Neural progenitor cell (in vitro differentiated cells): ENCODE measurements at regions not wholly inside any gene's neighbourhood (a gene's known extent, or its start where the extent isn't known, plus 50 kb on each side); places are given as distances from the start of the nearest gene placed in this dataset.

Experiments
- DNase-seq: peaks from one replicate; pipeline ENCODE4 v3.0.0-alpha.2; 2016; ENCODE audit warnings: low spot score
- H2AFZ ChIP-seq: fragments of 200-600 bp; sonication (generic); replicated peaks from 2 replicates; pipeline ENCODE4 v1.6.1; 2016; ENCODE audit warnings: antibody characterized with exemption
- H3F3A ChIP-seq: fragments of 200-600 bp; sonication (generic); 2 replicates; pipeline ENCODE4 v1.6.1; 2016; ENCODE audit warnings: antibody characterized with exemption, low read depth
- H3K27ac ChIP-seq: fragments of 200-600 bp; sonication (generic); 2 replicates; pipeline ENCODE4 v1.5.1; 2016; ENCODE audit warnings: mild to moderate bottlenecking
- H3K27me3 ChIP-seq: fragments of 200-600 bp; sonication (generic); 2 replicates; pipeline ENCODE4 v1.6.1; 2016; ENCODE audit warnings: mild to moderate bottlenecking, moderate library complexity
- H3K36me3 ChIP-seq: fragments of 200-600 bp; sonication (generic); 2 replicates; pipeline ENCODE4 v1.5.1; 2016
- H3K4me1 ChIP-seq: fragments of 200-600 bp; sonication (generic); 2 replicates; pipeline ENCODE4 v1.6.1; 2016; ENCODE audit warnings: mixed run types
- H3K4me2 ChIP-seq: fragments of 200-600 bp; sonication (generic); 2 replicates; pipeline ENCODE4 v1.6.1; 2016
- H3K4me3 ChIP-seq: fragments of 200-600 bp; sonication (generic); 2 replicates; pipeline ENCODE4 v1.5.1; 2016
- H3K79me2 ChIP-seq: fragments of 200-600 bp; sonication (generic); 2 replicates; pipeline ENCODE4 v1.6.1; 2016; ENCODE audit warnings: low read depth
- H3K9ac ChIP-seq: fragments of 200-600 bp; sonication (generic); 2 replicates; pipeline ENCODE4 v1.6.1; 2016
- H3K9me3 ChIP-seq: fragments of 200-600 bp; sonication (generic); 2 replicates; pipeline ENCODE4 v1.5.1; 2016; ENCODE audit warnings: low read depth
- H4K20me1 ChIP-seq: fragments of 200-600 bp; sonication (generic); 2 replicates; pipeline ENCODE4 v1.6.1; 2016; ENCODE audit warnings: low read depth
- H3K27ac Mint-ChIP-seq: 3 replicates; pipeline ENCODE4 v1.8.0; 2021; ENCODE audit warnings: mixed read lengths
- H3K27me3 Mint-ChIP-seq: 2 replicates; pipeline ENCODE4 v1.8.0; 2022; ENCODE audit warnings: low read depth, mild to moderate bottlenecking, inconsistent platforms, moderate library complexity, mixed read lengths; ENCODE audit not compliant: insufficient read depth
- H3K36me3 Mint-ChIP-seq: 3 replicates; pipeline ENCODE4 v1.8.0; 2021; ENCODE audit warnings: mixed read lengths
- H3K4me1 Mint-ChIP-seq: 3 replicates; pipeline ENCODE4 v1.8.0; 2021; ENCODE audit warnings: mixed read lengths
- H3K4me3 Mint-ChIP-seq: 3 replicates; pipeline ENCODE4 v1.8.0; 2021; ENCODE audit warnings: mild to moderate bottlenecking, moderate library complexity, mixed read lengths
- H3K9me3 Mint-ChIP-seq: 3 replicates; pipeline ENCODE4 v1.8.0; 2020; ENCODE audit warnings: mixed read lengths
- CTCF ChIP-seq: fragments of 200-600 bp; sonication (generic); IDR thresholded peaks from 2 replicates; pipeline ENCODE4 v1.5.1; 2017; ENCODE audit warnings: antibody characterized with exemption, mild to moderate bottlenecking
- EZH2 ChIP-seq: fragments of 200-600 bp; sonication (generic); IDR thresholded peaks from 2 replicates; pipeline ENCODE4 v1.6.1; 2017; ENCODE audit warnings: antibody characterized with exemption, mild to moderate bottlenecking, moderate library complexity
- EZH2phosphoT487 ChIP-seq: fragments of 200-600 bp; sonication (generic); IDR thresholded peaks from 2 replicates; pipeline ENCODE4 v1.6.1; 2017; ENCODE audit warnings: antibody characterized with exemption

- DNase-seq = no peak
- no peak overlapping the region for H3K4me3 Mint-ChIP-seq
- no peak overlapping the region for H3K4me3 ChIP-seq
Measured at GRCh38 chr9:86754581-86755560, 192.4 kb downstream of the GAS1 start.

GRCh38 chr9:86753836-86754235 lies 193.5 kb downstream of the GAS1 start:
- Histone ChIP-seq H3K4me3 (no peak overlapping the region), H3K9ac (no peak overlapping the region), H3K27ac (no peak overlapping the region), H3K4me2 (no peak overlapping the region), H3K9me3 (no peaks in the 10 kb centered on the region), H3K79me2 (no peaks in the 10 kb centered on the region), H2AFZ (no peak overlapping the region), H3K4me1 (peaks cover 3% of the 10 kb centered on the region), H3K36me3 (no peaks in the 10 kb centered on the region), H3F3A (no peaks in the 10 kb centered on the region), H4K20me1 (no peaks in the 10 kb centered on the region), H3K27me3 (no peaks in the 10 kb centered on the region)
- H3K27ac Mint-ChIP-seq = no peak overlapping the region
- no peak for DNase-seq
- peaks cover 2% of the 10 kb centered on the region for H3K27me3 Mint-ChIP-seq
- no peak for TF ChIP-seq EZH2phosphoT487
- TF ChIP-seq EZH2 = no peak
- no peak for TF ChIP-seq CTCF
- H3K4me1 Mint-ChIP-seq = no peaks in the 10 kb centered on the region
- no peak overlapping the region for H3K4me3 Mint-ChIP-seq
- H3K36me3 Mint-ChIP-seq = no peaks in the 10 kb centered on the region
- no peaks in the 10 kb centered on the region for H3K9me3 Mint-ChIP-seq

More at GRCh38 chr9:86754581-86755560, 192.4 kb downstream of the GAS1 start:
- Histone ChIP-seq H2AFZ (no peak overlapping the region), H3K27ac (no peak overlapping the region), H4K20me1 (no peaks in the 10 kb centered on the region), H3K27me3 (no peaks in the 10 kb centered on the region), H3K79me2 (no peaks in the 10 kb centered on the region), H3K4me2 (no peak overlapping the region), H3K9ac (no peak overlapping the region), H3K4me1 (peaks cover 5% of the 10 kb centered on the region), H3K9me3 (no peaks in the 10 kb centered on the region), H3F3A (no peaks in the 10 kb centered on the region), H3K36me3 (no peaks in the 10 kb centered on the region)
- TF ChIP-seq CTCF (no peak), EZH2phosphoT487 (no peak), EZH2 (no peak)
- Mint-ChIP-seq H3K27ac (no peak overlapping the region), H3K9me3 (no peaks in the 10 kb centered on the region), H3K36me3 (no peaks in the 10 kb centered on the region), H3K27me3 (peaks cover 2% of the 10 kb centered on the region), H3K4me1 (no peaks in the 10 kb centered on the region)

- no peaks in the 10 kb centered on the region for H3F3A ChIP-seq
- H3K4me1 ChIP-seq = no peaks in the 10 kb centered on the region
- no peak overlapping the region for H2AFZ ChIP-seq
- TF ChIP-seq CTCF (no peak), EZH2phosphoT487 (no peak), EZH2 (no peak)
- Mint-ChIP-seq H3K27ac (no peak overlapping the region), H3K4me1 (no peaks in the 10 kb centered on the region), H3K36me3 (no peaks in the 10 kb centered on the region), H3K4me3 (no peak overlapping the region), H3K27me3 (peaks cover 2% of the 10 kb centered on the region), H3K9me3 (no peaks in the 10 kb centered on the region)
- H3K27me3 ChIP-seq = no peaks in the 10 kb centered on the region
- H3K9me3 ChIP-seq = no peaks in the 10 kb centered on the region
- no peak for DNase-seq
- no peak overlapping the region for H3K4me2 ChIP-seq
- H3K36me3 ChIP-seq = no peaks in the 10 kb centered on the region
- no peaks in the 10 kb centered on the region for H3K79me2 ChIP-seq
- H4K20me1 ChIP-seq = no peaks in the 10 kb centered on the region
- H3K9ac ChIP-seq = no peak overlapping the region
- H3K27ac ChIP-seq = no peak overlapping the region
- no peak overlapping the region for H3K4me3 ChIP-seq
Measured at GRCh38 chr9:86752733-86753132, 194.6 kb downstream of the GAS1 start.
